ENCODE measurements at regions not wholly inside any gene's neighbourhood (a gene's known extent, or its start where the extent isn't known, plus 50 kb on each side); places are given as distances from the start of the nearest gene placed in this dataset.
A peak's percentile ranks its signal among the peaks of the same experiment; 100 is the strongest.

GRCh38 chr12:31783556-31783955 lies 54.7 kb upstream of the AMN1 start:
- H3K27me3 ChIP-seq (ENCODE audit: low read length), result no peaks in the 10 kb centered on the region
- no peaks in the 10 kb centered on the region for H3F3A ChIP-seq (ENCODE audit: insufficient read depth)
- H3K9me2 ChIP-seq (replicated peaks; ENCODE audit: insufficient read depth, low read length), result no peaks in the 10 kb centered on the region
- H3K27ac ChIP-seq (ENCODE audit: low read depth, low read length), result no peak overlapping the region
- H4K20me1 ChIP-seq (ENCODE audit: low read depth, low read length), result no peaks in the 10 kb centered on the region
- no peaks in the 10 kb centered on the region for H3K79me2 ChIP-seq (ENCODE audit: insufficient read depth, low read length)
- H3K9me3 ChIP-seq (ENCODE audit: insufficient read depth, low read length), result no peaks in the 10 kb centered on the region
- no peak for TF ChIP-seq EZH2phosphoT487 (conservative IDR thresholded peaks at IDR 0.05; ENCODE audit: low read length)
- TF ChIP-seq CTCF (IDR thresholded peaks at IDR 0.05; ENCODE audit: insufficient read depth, low read length, poor library complexity, severe bottlenecking), result no peak
- no peak overlapping the region for H2AFZ ChIP-seq (ENCODE audit: low read depth, low read length, severe bottlenecking)
- no peak overlapping the region for H3K4me2 ChIP-seq (ENCODE audit: low read depth, low read length, poor library complexity, severe bottlenecking)
- no peaks in the 10 kb centered on the region for H3K36me3 ChIP-seq (ENCODE audit: low read length)
- H3K4me3 ChIP-seq (ENCODE audit: insufficient read depth, low read length, poor library complexity, severe bottlenecking), result no peak overlapping the region
- H3K9ac ChIP-seq (ENCODE audit: low read length), result no peak overlapping the region

GRCh38 chr12:31781894-31782540 lies 53.2 kb upstream of the AMN1 start:
- Histone ChIP-seq H3K27ac (ENCODE audit: low read depth, low read length) (no peak overlapping the region), H3F3A (ENCODE audit: insufficient read depth) (no peaks in the 10 kb centered on the region), H4K20me1 (ENCODE audit: low read depth, low read length) (no peaks in the 10 kb centered on the region), H3K9me2 (replicated peaks; ENCODE audit: insufficient read depth, low read length) (no peaks in the 10 kb centered on the region), H3K79me2 (ENCODE audit: insufficient read depth, low read length) (no peaks in the 10 kb centered on the region), H3K4me2 (ENCODE audit: low read depth, low read length, poor library complexity, severe bottlenecking) (no peak overlapping the region), H3K9me3 (ENCODE audit: insufficient read depth, low read length) (no peaks in the 10 kb centered on the region), H2AFZ (ENCODE audit: low read depth, low read length, severe bottlenecking) (peak overlapping the region; percentile 32), H3K36me3 (ENCODE audit: low read length) (no peaks in the 10 kb centered on the region), H3K9ac (ENCODE audit: low read length) (no peak overlapping the region), H3K4me3 (ENCODE audit: insufficient read depth, low read length, poor library complexity, severe bottlenecking) (no peak overlapping the region), H3K27me3 (ENCODE audit: low read length) (no peaks in the 10 kb centered on the region)
- TF ChIP-seq CTCF (IDR thresholded peaks at IDR 0.05; ENCODE audit: insufficient read depth, low read length, poor library complexity, severe bottlenecking) (no peak), EZH2phosphoT487 (conservative IDR thresholded peaks at IDR 0.05; ENCODE audit: low read length) (no peak)

- Histone ChIP-seq H3K9me3 (ENCODE audit: insufficient read depth, low read length) (no peaks in the 10 kb centered on the region), H3K27ac (ENCODE audit: low read depth, low read length) (no peak overlapping the region), H3K79me2 (ENCODE audit: insufficient read depth, low read length) (no peaks in the 10 kb centered on the region), H4K20me1 (ENCODE audit: low read depth, low read length) (no peaks in the 10 kb centered on the region), H3K4me3 (ENCODE audit: insufficient read depth, low read length, poor library complexity, severe bottlenecking) (no peak overlapping the region), H3K27me3 (ENCODE audit: low read length) (no peaks in the 10 kb centered on the region), H3F3A (ENCODE audit: insufficient read depth) (no peaks in the 10 kb centered on the region), H3K9me2 (replicated peaks; ENCODE audit: insufficient read depth, low read length) (no peaks in the 10 kb centered on the region), H2AFZ (ENCODE audit: low read depth, low read length, severe bottlenecking) (no peak overlapping the region), H3K9ac (ENCODE audit: low read length) (no peak overlapping the region), H3K36me3 (ENCODE audit: low read length) (no peaks in the 10 kb centered on the region), H3K4me2 (ENCODE audit: low read depth, low read length, poor library complexity, severe bottlenecking) (no peak overlapping the region)
- TF ChIP-seq EZH2phosphoT487 (conservative IDR thresholded peaks at IDR 0.05; ENCODE audit: low read length) (no peak), CTCF (IDR thresholded peaks at IDR 0.05; ENCODE audit: insufficient read depth, low read length, poor library complexity, severe bottlenecking) (no peak)
These were observed 51.3 kb upstream of the AMN1 start for GRCh38 chr12:31780096-31780495.
